KG1 (cell line): ENCODE measurements at regions not wholly inside any gene's neighbourhood (a gene's known extent, or its start where the extent isn't known, plus 50 kb on each side); places are given as distances from the start of the nearest gene placed in this dataset.
"Not testable (repeated sequence)": the region's sequence is repeated elsewhere in the genome, so short reads cannot be mapped to it uniquely, and the experiment has no call there.

Source experiments
- DNase-seq: peaks from one replicate; lab custom pipeline; 2025; lab: John Stamatoyannopoulos, UW

- no peak for DNase-seq
Observed at GRCh38 chr5:25020454-25020853, 375.7 kb upstream of the CDH10 start.

- no peak for DNase-seq
Observed at GRCh38 chr5:25009063-25009462, 364.3 kb upstream of the CDH10 start.

- no peak for DNase-seq
Observed at GRCh38 chr5:25006734-25007133, 362.0 kb upstream of the CDH10 start.

GRCh38 chr5:25006237-25006636 lies 361.5 kb upstream of the CDH10 start:
- no peak for DNase-seq

GRCh38 chr5:25005431-25005830 lies 360.7 kb upstream of the CDH10 start:
- no peak for DNase-seq

- DNase-seq, result no peak
Observed at GRCh38 chr5:25002371-25002770, 357.6 kb upstream of the CDH10 start.

- no peak for DNase-seq
Observed at GRCh38 chr5:24999732-25000131, 355.0 kb upstream of the CDH10 start.

- no peak for DNase-seq
Observed at GRCh38 chr5:24998641-24999040, 353.9 kb upstream of the CDH10 start.

GRCh38 chr5:24986326-24986725 lies 341.5 kb upstream of the CDH10 start:
- no peak for DNase-seq

GRCh38 chr5:24978552-24978951 lies 333.8 kb upstream of the CDH10 start:
- not testable (repeated sequence) for DNase-seq

- DNase-seq, result no peak
Observed at GRCh38 chr5:24963611-24964010, 318.8 kb upstream of the CDH10 start.

- DNase-seq, result no peak
Observed at GRCh38 chr5:24923400-24923799, 278.6 kb upstream of the CDH10 start.

GRCh38 chr5:24918676-24919075 lies 273.9 kb upstream of the CDH10 start:
- no peak for DNase-seq

GRCh38 chr5:24916863-24917262 lies 272.1 kb upstream of the CDH10 start:
- DNase-seq, result no peak

GRCh38 chr5:24909210-24909609 lies 264.4 kb upstream of the CDH10 start:
- DNase-seq, result no peak

GRCh38 chr5:24906689-24907088 lies 261.9 kb upstream of the CDH10 start:
- no peak for DNase-seq

- DNase-seq, result no peak
Observed at GRCh38 chr5:24904981-24905517, 260.3 kb upstream of the CDH10 start.

GRCh38 chr5:24899180-24899579 lies 254.4 kb upstream of the CDH10 start:
- no peak for DNase-seq

- DNase-seq, result no peak
Observed at GRCh38 chr5:24864244-24864643, 219.5 kb upstream of the CDH10 start.

- DNase-seq, result no peak
Observed at GRCh38 chr5:24862117-24862516, 217.3 kb upstream of the CDH10 start.

- no peak for DNase-seq
Observed at GRCh38 chr5:24855485-24855884, 210.7 kb upstream of the CDH10 start.

- DNase-seq, result no peak
Observed at GRCh38 chr5:24854850-24855249, 210.1 kb upstream of the CDH10 start.

GRCh38 chr5:24854350-24854749 lies 209.6 kb upstream of the CDH10 start:
- no peak for DNase-seq

- no peak for DNase-seq
Observed at GRCh38 chr5:24850926-24851486, 206.2 kb upstream of the CDH10 start.
